Mucosa of descending colon (tissue), 3 donors: ENCODE measurements at regions not wholly inside any gene's neighbourhood (a gene's known extent, or its start where the extent isn't known, plus 50 kb on each side); places are given as distances from the start of the nearest gene placed in this dataset.

Experiments
- ATAC-seq: fragments of 200-7000 bp; cut with Tn5 transposase; one replicate; pipeline ENCODE4 v1.9.1; 2020; ENCODE audit warnings: mild to moderate bottlenecking, moderate library complexity
- DNase-seq, 3 donors: peaks; one replicate each; pipeline ENCODE4 v3.0.0-alpha.2; 2020
- H3K36me3 ChIP-seq: fragments of 200-600 bp; one replicate; pipeline ENCODE4 v1.8.0; 2021; ENCODE audit warnings: low read depth, mild to moderate bottlenecking
- H3K4me1 ChIP-seq: fragments of 200-600 bp; one replicate; pipeline ENCODE4 v1.8.0; 2021; ENCODE audit warnings: low read depth, mild to moderate bottlenecking
- H3K4me3 ChIP-seq: fragments of 200-600 bp; one replicate; pipeline ENCODE4 v1.8.0; 2021; ENCODE audit warnings: mild to moderate bottlenecking
- H3K9me3 ChIP-seq: fragments of 200-600 bp; one replicate; pipeline ENCODE4 v1.8.0; 2021; ENCODE audit warnings: mild to moderate bottlenecking
- CTCF ChIP-seq: fragments of 200-600 bp; IDR thresholded peaks from one replicate; pipeline ENCODE4 v1.8.0; 2022; ENCODE audit warnings: antibody characterized with exemption, mild to moderate bottlenecking
- intact Hi-C, 2 donors: fragments of 100-400 bp; cut with DNase I in 1 of 2; cut with micrococcal nuclease in 1 of 2; formaldehyde crosslinking; loops; one replicate each; pipeline versions ENCODE4 v1.11.0 to v1.11.1; 2022; cut with DNase I, micrococcal nuclease
- donor health status: DM: no; HTN: no; CAD: no; lungs with moderate emphysema.
- donor health status: DM: no; HTN: no; CAD: no.
- donor health status: DM: no; HTN: yes; CAD: no.

- Histone ChIP-seq H3K4me3 (no peak overlapping the region), H3K36me3 (no peaks in the 10 kb centered on the region), H3K9me3 (no peaks in the 10 kb centered on the region), H3K4me1 (no peaks in the 10 kb centered on the region)
- ATAC-seq (no peak), DNase-seq (no peak)
- intact Hi-C loops, result no loop called here
- no peak for TF ChIP-seq CTCF
Observed at GRCh38 chr3:160105907-160106584, 117.4 kb downstream of the IL12A start.

GRCh38 chr3:160106905-160107861, 118.0 kb upstream of the C3orf80 start:
- intact Hi-C loops, result no loop called here
- DNase-seq (peak; percentile 49 to 75 (median 52)), ATAC-seq (peak; percentile 96)
- H3K36me3 ChIP-seq, result no peaks in the 10 kb centered on the region
- H3K4me1 ChIP-seq, result no peaks in the 10 kb centered on the region
- H3K4me3 ChIP-seq, result no peak overlapping the region
- H3K9me3 ChIP-seq, result no peaks in the 10 kb centered on the region
- no peak for TF ChIP-seq CTCF

- intact Hi-C loops, result no loop called here
- Histone ChIP-seq H3K9me3 (no peaks in the 10 kb centered on the region), H3K4me1 (no peaks in the 10 kb centered on the region), H3K36me3 (no peaks in the 10 kb centered on the region), H3K4me3 (no peak overlapping the region)
- no peak for ATAC-seq
- no peak for TF ChIP-seq CTCF
- DNase-seq, result no peak
Observed at GRCh38 chr3:160108362-160108761, 116.9 kb upstream of the C3orf80 start.

- no peaks in the 10 kb centered on the region for H3K36me3 ChIP-seq
- H3K9me3 ChIP-seq, result no peaks in the 10 kb centered on the region
- DNase-seq (no peak), ATAC-seq (no peak)
- intact Hi-C loops, result no loop called here
- no peaks in the 10 kb centered on the region for H3K4me1 ChIP-seq
- no peak for TF ChIP-seq CTCF
- H3K4me3 ChIP-seq, result no peak overlapping the region
Observed at GRCh38 chr3:160112481-160112880, 112.7 kb upstream of the C3orf80 start.

- no peaks in the 10 kb centered on the region for H3K4me1 ChIP-seq
- H3K36me3 ChIP-seq, result no peaks in the 10 kb centered on the region
- no peak overlapping the region for H3K4me3 ChIP-seq
- TF ChIP-seq CTCF, result no peak
- ATAC-seq (no peak), DNase-seq (no peak)
- no peaks in the 10 kb centered on the region for H3K9me3 ChIP-seq
- intact Hi-C loops, result no loop called here
Observed at GRCh38 chr3:160112996-160113395, 112.2 kb upstream of the C3orf80 start.
